T-cell (primary cell): ENCODE measurements at regions not wholly inside any gene's neighbourhood (a gene's known extent, or its start where the extent isn't known, plus 50 kb on each side); places are given as distances from the start of the nearest gene placed in this dataset.

Experiments used
- ATAC-seq, 4 experiments: fragments of 200-7000 bp in 3 of 4; fragments of 150-1000 bp in 1 of 4; cut with Tn5 transposase; replicated peaks in 1 of 4; 1 replicate in 3 of 4; 2 replicates in 1 of 4; pipeline ENCODE4 v1.10.0; 2021; ENCODE audit warnings: moderate library complexity in 3 of 4, mild to moderate bottlenecking in 2 of 4, moderate number of reproducible peaks in 1 of 4
- CTCF ChIA-PET, 2 donors: fragments of 300-600 bp; sonication (Branson Sonifier 250); formaldehyde crosslinking; loops; one replicate each; lab custom pipeline; 2022; ENCODE audit warnings: antibody characterized with exemption in 2 of 2; lab: Charles Lee
- POLR2A ChIA-PET, 2 donors: fragments of 300-600 bp; sonication (Branson Sonifier 250); formaldehyde crosslinking; loops; one replicate each; lab custom pipeline; 2022; ENCODE audit warnings: antibody characterized with exemption in 2 of 2; lab: Charles Lee
- DNase-seq, 35 experiments: peaks; one replicate each; pipeline versions ENCODE4 v3.0.0 to v3.0.0-alpha.2; 2013 to 2023
- H3K27ac ChIP-seq: one replicate; pipeline ENCODE4 v1.5.1; 2013; ENCODE audit warnings: low read length
- H3K27me3 ChIP-seq, 2 experiments: replicated peaks in 1 of 2; 1 replicate in 1 of 2; 2 replicates in 1 of 2; pipeline versions ENCODE4 v1.6.1 to v1.7.0; 2013; ENCODE audit warnings: low read length in 1 of 2, mixed read lengths in 1 of 2; ENCODE audit not compliant: control insufficient read depth in 2 of 2, insufficient read depth in 2 of 2; ENCODE audit errors: extremely low read depth in 1 of 2
- H3K36me3 ChIP-seq, 2 donors: 1 replicate in 1 of 2; 2 replicates in 1 of 2; pipeline versions ENCODE4 v1.6.1 to v1.7.0; 2013; ENCODE audit warnings: low read length in 1 of 2; ENCODE audit not compliant: control insufficient read depth in 2 of 2, insufficient read depth in 1 of 2; ENCODE audit errors: extremely low read depth in 1 of 2
- H3K4me1 ChIP-seq, 2 experiments: 1 replicate in 1 of 2; 2 replicates in 1 of 2; pipeline versions ENCODE4 v1.6.1 to v1.7.0; 2013; ENCODE audit warnings: low read length in 2 of 2, mixed read lengths in 1 of 2; ENCODE audit not compliant: insufficient read depth in 2 of 2, control insufficient read depth in 1 of 2; ENCODE audit errors: extremely low read depth in 1 of 2
- H3K4me3 ChIP-seq, 2 donors: 1 replicate in 1 of 2; 2 replicates in 1 of 2; pipeline versions ENCODE4 v1.5.1 to v1.7.0; 2013; ENCODE audit warnings: mild to moderate bottlenecking in 2 of 2, low read length in 1 of 2, moderate library complexity in 1 of 2; ENCODE audit not compliant: control insufficient read depth in 1 of 2; ENCODE audit errors: extremely low read depth in 1 of 2
- H3K9me3 ChIP-seq: 2 replicates; pipeline ENCODE4 v1.7.0; 2013
- H3K27ac Mint-ChIP-seq, 2 donors: one replicate each; pipeline ENCODE4 v1.8.0; 2020 to 2021; ENCODE audit warnings: mild to moderate bottlenecking in 2 of 2, mixed read lengths in 2 of 2
- H3K27me3 Mint-ChIP-seq, 2 donors: one replicate each; pipeline ENCODE4 v1.8.0; 2021 to 2022; ENCODE audit warnings: mixed read lengths in 2 of 2
- H3K36me3 Mint-ChIP-seq: one replicate; pipeline ENCODE4 v1.8.0; 2021; ENCODE audit warnings: mixed read lengths
- H3K4me1 Mint-ChIP-seq, 3 donors: one replicate each; pipeline ENCODE4 v1.8.0; 2020 to 2022; ENCODE audit warnings: mixed read lengths in 3 of 3, mild to moderate bottlenecking in 1 of 3
- H3K4me3 Mint-ChIP-seq, 3 donors: one replicate each; pipeline ENCODE4 v1.8.0; 2020 to 2022; ENCODE audit warnings: mild to moderate bottlenecking in 3 of 3, mixed read lengths in 3 of 3, moderate library complexity in 3 of 3
- H3K9me3 Mint-ChIP-seq, 3 donors: one replicate each; pipeline ENCODE4 v1.8.0; 2020 to 2022; ENCODE audit warnings: mixed read lengths in 3 of 3
- whole genome bisulfite sequencing: methylation state at CpG from one replicate; pipeline ENCODE4 v1.1.5; 2013; ENCODE audit warnings: missing lambda C conversion rate; ENCODE audit not compliant: insufficient coverage; 5-methylcytosine and 5-hydroxymethylcytosine counted together

- Histone ChIP-seq H3K27ac (no peak overlapping the region), H3K4me3 (no peak overlapping the region), H3K4me1 (no peaks in the 10 kb centered on the region), H3K27me3 (no peaks in the 10 kb centered on the region), H3K9me3 (no peaks in the 10 kb centered on the region), H3K36me3 (no peaks in the 10 kb centered on the region)
- H3K27me3 Mint-ChIP-seq, result peaks cover 0 to 1% of the 10 kb centered on the region in 2 donors
- DNase-seq (no peak), ATAC-seq (no peak)
- H3K27ac Mint-ChIP-seq, result no peak overlapping the region
- no peak overlapping the region for H3K4me3 Mint-ChIP-seq
- no peaks in the 10 kb centered on the region for H3K4me1 Mint-ChIP-seq
- ChIA-PET POLR2A (no interaction called here), CTCF (no interaction called here)
- no peaks in the 10 kb centered on the region for H3K9me3 Mint-ChIP-seq
- no CpG with 5 or more reads among the region's 4 CpGs for whole genome bisulfite sequencing
- no peaks in the 10 kb centered on the region for H3K36me3 Mint-ChIP-seq
These were observed 191.9 kb downstream of the CD83 start for GRCh38 chr6:14309516-14309915.

GRCh38 chr6:14309951-14310445, 192.4 kb downstream of the CD83 start:
- 87% methylated on average over 2 of the region's 7 CpGs for WGBS
- Mint-ChIP-seq H3K9me3 (no peaks in the 10 kb centered on the region), H3K4me3 (no peak overlapping the region), H3K27me3 (peaks cover 0 to 1% of the 10 kb centered on the region in 2 donors), H3K36me3 (no peaks in the 10 kb centered on the region), H3K4me1 (no peaks in the 10 kb centered on the region), H3K27ac (no peak overlapping the region)
- no peaks in the 10 kb centered on the region for H3K27me3 ChIP-seq
- H3K27ac ChIP-seq, result no peak overlapping the region
- no peak for DNase-seq
- H3K4me3 ChIP-seq, result no peak overlapping the region
- no peaks in the 10 kb centered on the region for H3K36me3 ChIP-seq
- no peak for ATAC-seq
- POLR2A ChIA-PET, result no interaction called here
- no peaks in the 10 kb centered on the region for H3K9me3 ChIP-seq
- CTCF ChIA-PET, result no interaction called here
- no peaks in the 10 kb centered on the region for H3K4me1 ChIP-seq

GRCh38 chr6:14310960-14311359, 193.4 kb downstream of the CD83 start:
- ATAC-seq (no peak), DNase-seq (no peak)
- Histone ChIP-seq H3K27ac (no peak overlapping the region), H3K36me3 (no peaks in the 10 kb centered on the region), H3K4me3 (no peak overlapping the region), H3K9me3 (no peaks in the 10 kb centered on the region), H3K27me3 (no peaks in the 10 kb centered on the region), H3K4me1 (no peaks in the 10 kb centered on the region)
- peaks cover 0 to under 1% (median 0%) of the 10 kb centered on the region in 3 donors for H3K4me1 Mint-ChIP-seq
- no peak overlapping the region for H3K27ac Mint-ChIP-seq
- no peaks in the 10 kb centered on the region for H3K36me3 Mint-ChIP-seq
- POLR2A ChIA-PET, result interaction anchor here in 1 of 2 donors (0.6 kb wide), 1 partner anchor 691 kb away, joined by 3 read pairs; no protein-coding TSS in a partner anchor
- no peaks in the 10 kb centered on the region for H3K9me3 Mint-ChIP-seq
- CTCF ChIA-PET, result no interaction called here
- H3K27me3 Mint-ChIP-seq, result peaks cover 0 to 1% of the 10 kb centered on the region in 2 donors
- 88% methylated on average over 1 of the region's 5 CpGs for WGBS
- H3K4me3 Mint-ChIP-seq, result no peak overlapping the region

GRCh38 chr6:14312587-14312986, 195.0 kb downstream of the CD83 start:
- Histone ChIP-seq H3K27ac (no peak overlapping the region), H3K4me1 (peaks cover 0 to 4% of the 10 kb centered on the region in 2 experiments)

GRCh38 chr6:14313248-14313647, 195.7 kb downstream of the CD83 start:
- Histone ChIP-seq H3K4me3 (no peak overlapping the region), H3K4me1 (peaks cover 0 to 4% of the 10 kb centered on the region in 2 experiments), H3K36me3 (no peaks in the 10 kb centered on the region), H3K9me3 (no peaks in the 10 kb centered on the region), H3K27me3 (peaks cover 0 to 2% of the 10 kb centered on the region in 2 experiments), H3K27ac (no peak overlapping the region)
- ATAC-seq (no peak), DNase-seq (no peak)
- Mint-ChIP-seq H3K9me3 (no peaks in the 10 kb centered on the region), H3K27me3 (peaks cover 2 to 3% of the 10 kb centered on the region in 2 donors), H3K27ac (no peak overlapping the region), H3K4me1 (peaks cover 4 to 14% (median 5%) of the 10 kb centered on the region in 3 donors), H3K4me3 (no peak overlapping the region), H3K36me3 (no peaks in the 10 kb centered on the region)
- POLR2A ChIA-PET, result no interaction called here
- CTCF ChIA-PET, result no interaction called here
- WGBS, result 80% methylated on average over 1 of the region's 2 CpGs

More at GRCh38 chr6:14312587-14312986, 195.0 kb downstream of the CD83 start:
- no peak overlapping the region for H3K27ac Mint-ChIP-seq
- H3K9me3 ChIP-seq, result no peaks in the 10 kb centered on the region
- H3K36me3 ChIP-seq, result no peaks in the 10 kb centered on the region
- ChIA-PET POLR2A (no interaction called here), CTCF (no interaction called here)
- H3K36me3 Mint-ChIP-seq, result no peaks in the 10 kb centered on the region
- H3K4me3 Mint-ChIP-seq, result no peak overlapping the region
- WGBS, result no CpG with 5 or more reads among the region's 6 CpGs
- no peaks in the 10 kb centered on the region for H3K9me3 Mint-ChIP-seq
- no peaks in the 10 kb centered on the region for H3K27me3 ChIP-seq
- peaks cover 0 to 1% of the 10 kb centered on the region in 2 donors for H3K27me3 Mint-ChIP-seq
- no peak overlapping the region for H3K4me3 ChIP-seq
- no peak for ATAC-seq
- DNase-seq, result no peak
- peaks cover 4 to 14% (median 5%) of the 10 kb centered on the region in 3 donors for H3K4me1 Mint-ChIP-seq

- DNase-seq (no peak), ATAC-seq (no peak)
- ChIA-PET CTCF (no interaction called here), POLR2A (no interaction called here)
- Mint-ChIP-seq H3K36me3 (no peaks in the 10 kb centered on the region), H3K9me3 (no peaks in the 10 kb centered on the region), H3K27me3 (peaks cover 2 to 5% of the 10 kb centered on the region in 2 donors), H3K4me1 (peaks cover 4 to 14% (median 5%) of the 10 kb centered on the region in 3 donors), H3K27ac (no peak overlapping the region), H3K4me3 (no peak overlapping the region)
- Histone ChIP-seq H3K27me3 (peaks cover 0 to 2% of the 10 kb centered on the region in 2 experiments), H3K36me3 (no peaks in the 10 kb centered on the region), H3K9me3 (no peaks in the 10 kb centered on the region), H3K27ac (no peak overlapping the region), H3K4me1 (peaks cover 0 to 4% of the 10 kb centered on the region in 2 experiments), H3K4me3 (no peak overlapping the region)
These were observed 197.8 kb downstream of the CD83 start for GRCh38 chr6:14315353-14315752.
